GM18873 (cell line): ENCODE measurements at regions not wholly inside any gene's neighbourhood (a gene's known extent, or its start where the extent isn't known, plus 50 kb on each side); places are given as distances from the start of the nearest gene placed in this dataset.
"Not testable (repeated sequence)": the region's sequence is repeated elsewhere in the genome, so short reads cannot be mapped to it uniquely, and the experiment has no call there.

Experiments
- ATAC-seq: cut with Tn5 transposase; IDR thresholded peaks from one replicate; pipeline ENCODE4 v1.9.1; 2021; ENCODE audit warnings: mild to moderate bottlenecking, moderate library complexity, moderate number of reproducible peaks; ENCODE audit not compliant: unreplicated experiment, low FRiP score

- ATAC-seq: not testable (repeated sequence)
Measured at GRCh38 chr17:27090450-27091042, 203.4 kb upstream of the WSB1 start.

- ATAC-seq: no peak
Measured at GRCh38 chr17:27091043-27091497, 202.8 kb upstream of the WSB1 start.

GRCh38 chr17:27094179-27094578, 199.7 kb upstream of the WSB1 start:
- ATAC-seq: not testable (repeated sequence)

- ATAC-seq: not testable (repeated sequence)
Measured at GRCh38 chr17:27095821-27096220, 198.1 kb upstream of the WSB1 start.

GRCh38 chr17:27099266-27099665, 194.6 kb upstream of the WSB1 start:
- not testable (repeated sequence) for ATAC-seq

- not testable (repeated sequence) for ATAC-seq
Measured at GRCh38 chr17:27104605-27105221, 189.2 kb upstream of the WSB1 start.

GRCh38 chr17:27105636-27106035, 188.3 kb upstream of the WSB1 start:
- no peak for ATAC-seq

GRCh38 chr17:27106347-27106981, 187.4 kb upstream of the WSB1 start:
- ATAC-seq: no peak

GRCh38 chr17:27106982-27107360, 186.9 kb upstream of the WSB1 start:
- no peak for ATAC-seq

GRCh38 chr17:27107386-27108328, 186.3 kb upstream of the WSB1 start:
- ATAC-seq: not testable (repeated sequence)

GRCh38 chr17:27109346-27109745, 184.6 kb upstream of the WSB1 start:
- ATAC-seq: no peak

- no peak for ATAC-seq
Measured at GRCh38 chr17:27153005-27153404, 140.9 kb upstream of the WSB1 start.

- no peak for ATAC-seq
Measured at GRCh38 chr17:27155866-27156265, 138.0 kb upstream of the WSB1 start.

GRCh38 chr17:27157297-27157696, 136.6 kb upstream of the WSB1 start:
- ATAC-seq: no peak

GRCh38 chr17:27157898-27158297, 136.0 kb upstream of the WSB1 start:
- no peak for ATAC-seq

- ATAC-seq: no peak
Measured at GRCh38 chr17:27158382-27158781, 135.5 kb upstream of the WSB1 start.

GRCh38 chr17:27180322-27180721, 113.6 kb upstream of the WSB1 start:
- no peak for ATAC-seq

GRCh38 chr17:27181379-27181925, 112.5 kb upstream of the WSB1 start:
- ATAC-seq: not testable (repeated sequence)

GRCh38 chr17:27181935-27182334, 112.0 kb upstream of the WSB1 start:
- no peak for ATAC-seq

- ATAC-seq: not testable (repeated sequence)
Measured at GRCh38 chr17:27197505-27197904, 96.4 kb upstream of the WSB1 start.
